Activated T-helper 1 cell treated with anti-CD3 and anti-CD28 coated beads, Interleukin-2, amount 50 U/mL, for 16 hours (primary cell): ENCODE measurements at regions not wholly inside any gene's neighbourhood (a gene's known extent, or its start where the extent isn't known, plus 50 kb on each side); places are given as distances from the start of the nearest gene placed in this dataset.

Source experiments
- DNase-seq, 2 donors: peaks; one replicate each; pipeline ENCODE4 v3.0.0-alpha.2; 2020; ENCODE audit warnings: low read depth in 1 of 2, low spot score in 1 of 2

GRCh38 chr17:34201767-34202166, 53.3 kb upstream of the CCL2 start:
- no peak for DNase-seq

- DNase-seq, result no peak
Measured at GRCh38 chr17:34203018-34203638, 52.0 kb upstream of the CCL2 start.

- no peak for DNase-seq
Measured at GRCh38 chr17:34204402-34204801, 50.7 kb upstream of the CCL2 start.
